C4-2B (cell line): ENCODE measurements at regions not wholly inside any gene's neighbourhood (a gene's known extent, or its start where the extent isn't known, plus 50 kb on each side); places are given as distances from the start of the nearest gene placed in this dataset.

Experiments used
- ZFX ChIP-seq: fragments of 450-650 bp; IDR thresholded peaks from 2 replicates; pipeline ENCODE4 v1.6.1; 2017
- TF ChIP-seq, protein P1 (sequence below): fragments of 450-650 bp; conservative IDR thresholded peaks from 2 replicates; pipeline ENCODE4 v1.5.1; 2017; ENCODE audit warnings: mild to moderate bottlenecking

GRCh38 chr4:144296941-144297340, 156.4 kb upstream of the GYPA start:
- TF ChIP-seq, protein P1, sequence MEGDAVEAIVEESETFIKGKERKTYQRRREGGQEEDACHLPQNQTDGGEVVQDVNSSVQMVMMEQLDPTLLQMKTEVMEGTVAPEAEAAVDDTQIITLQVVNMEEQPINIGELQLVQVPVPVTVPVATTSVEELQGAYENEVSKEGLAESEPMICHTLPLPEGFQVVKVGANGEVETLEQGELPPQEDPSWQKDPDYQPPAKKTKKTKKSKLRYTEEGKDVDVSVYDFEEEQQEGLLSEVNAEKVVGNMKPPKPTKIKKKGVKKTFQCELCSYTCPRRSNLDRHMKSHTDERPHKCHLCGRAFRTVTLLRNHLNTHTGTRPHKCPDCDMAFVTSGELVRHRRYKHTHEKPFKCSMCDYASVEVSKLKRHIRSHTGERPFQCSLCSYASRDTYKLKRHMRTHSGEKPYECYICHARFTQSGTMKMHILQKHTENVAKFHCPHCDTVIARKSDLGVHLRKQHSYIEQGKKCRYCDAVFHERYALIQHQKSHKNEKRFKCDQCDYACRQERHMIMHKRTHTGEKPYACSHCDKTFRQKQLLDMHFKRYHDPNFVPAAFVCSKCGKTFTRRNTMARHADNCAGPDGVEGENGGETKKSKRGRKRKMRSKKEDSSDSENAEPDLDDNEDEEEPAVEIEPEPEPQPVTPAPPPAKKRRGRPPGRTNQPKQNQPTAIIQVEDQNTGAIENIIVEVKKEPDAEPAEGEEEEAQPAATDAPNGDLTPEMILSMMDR = no peak
- no peak for TF ChIP-seq ZFX
